HEK293 (cell line): ENCODE measurements at regions not wholly inside any gene's neighbourhood (a gene's known extent, or its start where the extent isn't known, plus 50 kb on each side); places are given as distances from the start of the nearest gene placed in this dataset.

Experiments used
- ZBTB8A ChIP-seq: fragments of 450-650 bp; formaldehyde crosslinking; IDR thresholded peaks from 2 replicates; pipeline ENCODE4 v1.5.1; 2016; ENCODE audit warnings: missing biosample characterization, missing genetic modification characterization
- ZNF274 ChIP-seq, 2 experiments: fragments of 200-500 bp in 1 of 2; fragments of 450-650 bp in 1 of 2; sonication (Bioruptor generic) in 1 of 2; formaldehyde crosslinking in 1 of 2; IDR thresholded peaks; 2 replicates each; pipeline versions ENCODE4 v1.5.1 to v1.6.1; 2014 to 2016; ENCODE audit warnings: borderline replicate concordance in 1 of 2, inconsistent platforms in 1 of 2, low read length in 1 of 2, missing biosample characterization in 1 of 2, missing genetic modification characterization in 1 of 2
- ZNF777 ChIP-seq: fragments of 450-650 bp; formaldehyde crosslinking; IDR thresholded peaks from 2 replicates; pipeline ENCODE4 v1.5.1; 2017; ENCODE audit warnings: missing biosample characterization, missing genetic modification characterization, borderline replicate concordance
- TF ChIP-seq, protein P1 (sequence below): fragments of 450-650 bp; formaldehyde crosslinking; IDR thresholded peaks from 2 replicates; pipeline ENCODE4 v1.5.1; 2016; ENCODE audit warnings: missing biosample characterization, missing genetic modification characterization
- TF ChIP-seq, protein P2 (sequence below): fragments of 450-650 bp; formaldehyde crosslinking; IDR thresholded peaks from 2 replicates; pipeline ENCODE4 v1.5.1; 2016; ENCODE audit warnings: missing biosample characterization, missing genetic modification characterization

- TF ChIP-seq ZBTB8A (tag by site-specific recombination) (no peak), ZNF274 (IDR thresholded peaks at IDR 0.05; ENCODE audit: low read length) (no peak), ZNF274 (tag by site-specific recombination; IDR thresholded peaks at IDR 0.05; ENCODE audit: borderline replicate concordance) (no peak), ZNF777 (tag by site-specific recombination) (no peak)
- TF ChIP-seq, protein P1, sequence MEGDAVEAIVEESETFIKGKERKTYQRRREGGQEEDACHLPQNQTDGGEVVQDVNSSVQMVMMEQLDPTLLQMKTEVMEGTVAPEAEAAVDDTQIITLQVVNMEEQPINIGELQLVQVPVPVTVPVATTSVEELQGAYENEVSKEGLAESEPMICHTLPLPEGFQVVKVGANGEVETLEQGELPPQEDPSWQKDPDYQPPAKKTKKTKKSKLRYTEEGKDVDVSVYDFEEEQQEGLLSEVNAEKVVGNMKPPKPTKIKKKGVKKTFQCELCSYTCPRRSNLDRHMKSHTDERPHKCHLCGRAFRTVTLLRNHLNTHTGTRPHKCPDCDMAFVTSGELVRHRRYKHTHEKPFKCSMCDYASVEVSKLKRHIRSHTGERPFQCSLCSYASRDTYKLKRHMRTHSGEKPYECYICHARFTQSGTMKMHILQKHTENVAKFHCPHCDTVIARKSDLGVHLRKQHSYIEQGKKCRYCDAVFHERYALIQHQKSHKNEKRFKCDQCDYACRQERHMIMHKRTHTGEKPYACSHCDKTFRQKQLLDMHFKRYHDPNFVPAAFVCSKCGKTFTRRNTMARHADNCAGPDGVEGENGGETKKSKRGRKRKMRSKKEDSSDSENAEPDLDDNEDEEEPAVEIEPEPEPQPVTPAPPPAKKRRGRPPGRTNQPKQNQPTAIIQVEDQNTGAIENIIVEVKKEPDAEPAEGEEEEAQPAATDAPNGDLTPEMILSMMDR (tag by site-specific recombination) = no peak
- TF ChIP-seq, protein P2, sequence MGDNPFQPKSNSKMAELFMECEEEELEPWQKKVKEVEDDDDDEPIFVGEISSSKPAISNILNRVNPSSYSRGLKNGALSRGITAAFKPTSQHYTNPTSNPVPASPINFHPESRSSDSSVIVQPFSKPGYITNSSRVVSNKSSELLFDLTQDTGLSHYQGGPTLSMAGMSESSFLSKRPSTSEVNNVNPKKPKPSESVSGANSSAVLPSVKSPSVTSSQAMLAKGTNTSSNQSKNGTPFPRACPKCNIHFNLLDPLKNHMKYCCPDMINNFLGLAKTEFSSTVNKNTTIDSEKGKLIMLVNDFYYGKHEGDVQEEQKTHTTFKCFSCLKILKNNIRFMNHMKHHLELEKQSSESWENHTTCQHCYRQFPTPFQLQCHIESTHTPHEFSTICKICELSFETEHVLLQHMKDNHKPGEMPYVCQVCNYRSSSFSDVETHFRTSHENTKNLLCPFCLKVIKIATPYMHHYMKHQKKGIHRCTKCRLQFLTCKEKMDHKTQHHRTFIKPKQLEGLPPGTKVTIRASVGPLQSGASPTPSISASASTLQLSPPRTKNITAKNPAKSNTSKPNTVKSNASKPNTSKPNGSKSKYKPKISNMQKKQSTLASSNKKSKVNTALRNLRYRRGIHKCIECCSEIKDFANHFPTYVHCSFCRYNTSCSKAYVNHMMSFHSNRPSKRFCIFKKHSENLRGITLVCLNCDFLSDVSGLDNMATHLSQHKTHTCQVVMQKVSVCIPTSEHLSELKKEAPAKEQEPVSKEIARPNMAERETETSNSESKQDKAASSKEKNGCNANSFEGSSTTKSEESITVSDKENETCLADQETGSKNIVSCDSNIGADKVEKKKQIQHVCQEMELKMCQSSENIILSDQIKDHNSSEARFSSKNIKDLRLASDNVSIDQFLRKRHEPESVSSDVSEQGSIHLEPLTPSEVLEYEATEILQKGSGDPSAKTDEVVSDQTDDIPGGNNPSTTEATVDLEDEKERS (tag by site-specific recombination) = no peak
These were observed 129.0 kb downstream of the RND3 start for GRCh38 chr2:150358468-150358807.
